D721Med (cell line): ENCODE measurements at regions not wholly inside any gene's neighbourhood (a gene's known extent, or its start where the extent isn't known, plus 50 kb on each side); places are given as distances from the start of the nearest gene placed in this dataset.

Experiments used
- DNase-seq: peaks from one replicate; pipeline ENCODE4 v3.0.0; 2011; ENCODE audit warnings: low spot score; ENCODE audit not compliant: insufficient read length
- FAIRE-seq: peaks from 2 replicates; lab custom pipeline; 2011; peaks lifted over from hg19 to GRCh38; lab: Jason Lieb, UNC
- TF ChIP-seq, protein P1 (sequence below): IDR thresholded peaks from 2 replicates; pipeline ENCODE4 v1.5.1; 2012; ENCODE audit warnings: mild to moderate bottlenecking, control low read depth; ENCODE audit not compliant: insufficient read depth; ENCODE audit errors: missing control alignments

DNA sequence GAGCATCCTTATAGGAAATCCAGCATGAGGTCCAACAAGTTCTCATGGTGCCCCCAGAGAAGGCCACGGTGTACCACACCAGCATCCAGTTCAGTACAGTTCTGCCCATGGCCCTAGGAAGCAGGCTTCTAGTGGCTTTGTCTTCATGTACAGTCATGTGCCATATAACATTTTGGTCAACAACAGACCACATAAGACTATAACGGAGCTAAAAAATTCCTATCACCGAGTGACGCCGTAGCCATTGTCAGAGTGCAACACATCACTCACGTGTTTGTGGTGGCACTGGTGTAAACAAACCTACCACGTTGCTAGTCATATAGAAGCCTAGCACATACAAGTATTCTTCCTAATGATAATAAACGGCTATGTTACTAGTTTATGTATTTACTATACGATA is 209.0 kb downstream of the ARRDC4 start:
- FAIRE-seq (no peak), DNase-seq (no peak)
- TF ChIP-seq, protein P1, sequence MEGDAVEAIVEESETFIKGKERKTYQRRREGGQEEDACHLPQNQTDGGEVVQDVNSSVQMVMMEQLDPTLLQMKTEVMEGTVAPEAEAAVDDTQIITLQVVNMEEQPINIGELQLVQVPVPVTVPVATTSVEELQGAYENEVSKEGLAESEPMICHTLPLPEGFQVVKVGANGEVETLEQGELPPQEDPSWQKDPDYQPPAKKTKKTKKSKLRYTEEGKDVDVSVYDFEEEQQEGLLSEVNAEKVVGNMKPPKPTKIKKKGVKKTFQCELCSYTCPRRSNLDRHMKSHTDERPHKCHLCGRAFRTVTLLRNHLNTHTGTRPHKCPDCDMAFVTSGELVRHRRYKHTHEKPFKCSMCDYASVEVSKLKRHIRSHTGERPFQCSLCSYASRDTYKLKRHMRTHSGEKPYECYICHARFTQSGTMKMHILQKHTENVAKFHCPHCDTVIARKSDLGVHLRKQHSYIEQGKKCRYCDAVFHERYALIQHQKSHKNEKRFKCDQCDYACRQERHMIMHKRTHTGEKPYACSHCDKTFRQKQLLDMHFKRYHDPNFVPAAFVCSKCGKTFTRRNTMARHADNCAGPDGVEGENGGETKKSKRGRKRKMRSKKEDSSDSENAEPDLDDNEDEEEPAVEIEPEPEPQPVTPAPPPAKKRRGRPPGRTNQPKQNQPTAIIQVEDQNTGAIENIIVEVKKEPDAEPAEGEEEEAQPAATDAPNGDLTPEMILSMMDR = no peak

DNA sequence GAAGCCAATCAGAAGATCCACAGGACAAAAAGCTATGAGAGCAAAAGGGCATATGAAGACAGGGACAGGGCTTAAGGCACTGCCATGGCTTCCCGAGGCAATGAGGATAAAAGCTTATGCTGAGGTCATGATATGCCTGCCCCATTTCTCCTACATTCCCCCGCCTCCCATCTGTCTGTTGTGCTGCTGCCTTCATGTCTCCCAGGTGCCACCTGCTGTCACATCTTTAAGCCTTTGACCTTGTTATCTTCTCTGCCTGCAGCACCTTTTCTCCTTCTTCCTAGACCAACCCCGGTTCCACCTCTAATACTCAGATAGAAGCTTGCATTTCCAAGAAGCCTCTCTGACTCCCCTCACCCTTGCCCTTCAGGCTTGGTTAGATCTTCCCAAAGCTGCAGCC is 213.8 kb downstream of the ARRDC4 start:
- FAIRE-seq (no peak), DNase-seq (no peak)
- TF ChIP-seq, protein P1 = no peak

DNA sequence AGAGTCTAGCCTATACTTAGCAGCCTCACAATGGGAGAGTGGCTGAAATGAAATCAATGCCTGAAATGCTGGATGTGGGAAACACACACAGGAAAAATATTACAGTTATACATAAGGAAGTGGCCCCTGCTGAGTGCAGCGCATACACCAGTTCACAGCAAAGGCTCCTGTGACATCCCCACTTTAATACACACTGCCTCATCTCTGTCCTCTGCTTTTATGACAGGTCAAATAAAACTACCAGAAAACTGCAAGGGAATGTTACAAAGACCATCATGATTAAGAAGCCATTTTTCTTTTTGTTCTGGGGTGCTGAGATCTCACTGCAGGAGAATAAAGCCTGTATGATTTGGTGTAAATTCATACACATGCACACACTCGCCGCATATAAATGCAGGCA is 214.3 kb downstream of the ARRDC4 start:
- FAIRE-seq = no peak
- TF ChIP-seq, protein P1 = no peak

DNA sequence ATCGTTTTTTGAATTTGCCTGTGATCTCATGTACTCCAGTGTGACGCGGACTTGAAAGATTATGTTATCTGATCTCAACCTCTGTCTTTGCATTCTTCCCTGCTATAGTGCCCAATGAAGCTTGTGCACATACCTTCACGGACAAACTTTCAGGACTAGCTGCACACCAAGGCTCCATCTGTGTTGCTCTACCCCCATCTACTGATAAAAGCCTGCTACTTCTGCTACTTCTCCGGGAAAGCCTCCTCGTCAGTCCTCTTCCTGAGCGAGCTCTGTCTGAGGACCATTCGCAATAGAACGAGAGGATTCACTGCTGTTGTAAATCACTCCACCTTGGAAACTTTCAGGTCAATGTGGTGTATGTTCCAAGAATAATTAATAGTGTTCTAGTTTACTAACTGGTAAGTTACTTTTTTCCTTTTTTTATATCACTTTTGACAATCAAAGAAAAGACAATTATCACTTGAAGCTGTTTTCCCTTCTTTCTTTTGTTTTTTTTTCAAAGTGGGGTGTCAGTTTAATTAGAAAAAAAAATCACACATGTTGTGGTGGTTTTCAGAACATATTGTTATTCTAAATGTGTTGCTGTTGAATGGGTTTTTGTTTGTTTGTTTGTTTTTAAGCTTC is 217.6 kb downstream of the ARRDC4 start:
- FAIRE-seq (no peak), DNase-seq (no peak)
- TF ChIP-seq, protein P1 = peak; percentile 79

More for the DNA sequence above, 214.3 kb downstream of the ARRDC4 start:
- no peak for DNase-seq

DNA sequence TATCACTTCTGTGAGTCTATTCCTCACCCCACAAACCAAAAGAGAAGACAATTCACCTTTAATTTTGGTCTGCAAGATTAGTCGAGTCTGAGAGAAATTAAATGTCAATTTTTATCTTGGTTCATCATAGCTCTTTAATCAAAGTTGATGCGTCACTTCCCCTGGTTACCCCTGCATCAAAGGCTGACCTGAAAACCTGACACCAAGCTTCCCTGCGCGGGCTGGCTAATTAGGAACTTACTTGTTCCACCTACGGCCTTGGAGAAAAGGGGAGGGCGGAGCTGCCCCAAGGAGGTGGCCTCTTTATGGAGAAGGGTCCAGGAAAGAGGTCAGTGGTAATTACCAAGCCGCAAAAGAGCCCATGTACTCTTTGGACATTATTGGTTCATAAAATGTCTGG is 218.4 kb downstream of the ARRDC4 start:
- DNase-seq (no peak), FAIRE-seq (no peak)
- TF ChIP-seq, protein P1 = no peak

DNA sequence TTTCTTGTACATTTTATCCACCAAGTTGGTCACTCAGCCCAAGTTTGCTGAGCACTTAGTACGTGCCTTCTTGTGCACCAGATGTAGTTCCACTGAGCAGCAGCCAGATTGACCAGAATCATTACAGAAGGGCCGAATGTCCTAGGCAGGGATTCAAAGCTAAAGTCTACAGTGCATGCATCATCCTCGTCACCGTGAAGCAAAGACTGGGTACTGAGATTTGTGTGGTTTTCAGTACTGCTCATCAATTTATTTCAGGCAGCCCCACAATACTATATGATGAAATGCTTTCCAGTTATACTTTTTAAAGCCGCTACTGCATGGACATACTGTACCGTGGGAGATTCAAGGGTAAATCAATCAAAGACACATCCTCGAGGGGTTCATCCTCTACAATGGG is 227.0 kb downstream of the ARRDC4 start:
- TF ChIP-seq, protein P1 = no peak
- FAIRE-seq = no peak
- no peak for DNase-seq

DNA sequence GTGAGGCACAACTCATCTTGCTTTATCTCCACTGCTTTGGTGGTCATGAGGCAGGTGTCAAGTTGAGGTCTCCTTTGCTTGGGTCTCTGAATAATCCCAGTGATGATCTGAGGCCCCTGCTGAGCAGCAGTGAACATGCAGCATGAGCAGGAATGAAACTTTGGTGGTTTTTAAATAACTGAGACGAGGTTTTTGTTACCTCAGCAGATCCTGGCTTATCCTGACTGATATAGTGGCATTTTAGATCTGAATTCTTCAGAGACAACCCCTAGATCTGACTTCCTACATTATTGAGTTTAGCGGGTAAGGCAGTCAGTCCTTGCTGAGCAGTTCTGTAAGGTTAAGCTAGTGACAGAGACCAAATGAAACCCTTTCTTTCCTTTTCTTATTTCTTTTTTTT is 230.4 kb downstream of the ARRDC4 start:
- no peak for DNase-seq
- FAIRE-seq = no peak
- TF ChIP-seq, protein P1 = no peak
